GM12873 (cell line): ENCODE measurements at regions not wholly inside any gene's neighbourhood (a gene's known extent, or its start where the extent isn't known, plus 50 kb on each side); places are given as distances from the start of the nearest gene placed in this dataset.

Experiments used
- TF ChIP-seq, protein P1 (sequence below): IDR thresholded peaks from 2 replicates; pipeline ENCODE4 v1.5.1; 2012; ENCODE audit warnings: low read depth, mild to moderate bottlenecking, moderate library complexity, low read length, control low read depth; ENCODE audit not compliant: insufficient read depth; ENCODE audit errors: missing control alignments

DNA sequence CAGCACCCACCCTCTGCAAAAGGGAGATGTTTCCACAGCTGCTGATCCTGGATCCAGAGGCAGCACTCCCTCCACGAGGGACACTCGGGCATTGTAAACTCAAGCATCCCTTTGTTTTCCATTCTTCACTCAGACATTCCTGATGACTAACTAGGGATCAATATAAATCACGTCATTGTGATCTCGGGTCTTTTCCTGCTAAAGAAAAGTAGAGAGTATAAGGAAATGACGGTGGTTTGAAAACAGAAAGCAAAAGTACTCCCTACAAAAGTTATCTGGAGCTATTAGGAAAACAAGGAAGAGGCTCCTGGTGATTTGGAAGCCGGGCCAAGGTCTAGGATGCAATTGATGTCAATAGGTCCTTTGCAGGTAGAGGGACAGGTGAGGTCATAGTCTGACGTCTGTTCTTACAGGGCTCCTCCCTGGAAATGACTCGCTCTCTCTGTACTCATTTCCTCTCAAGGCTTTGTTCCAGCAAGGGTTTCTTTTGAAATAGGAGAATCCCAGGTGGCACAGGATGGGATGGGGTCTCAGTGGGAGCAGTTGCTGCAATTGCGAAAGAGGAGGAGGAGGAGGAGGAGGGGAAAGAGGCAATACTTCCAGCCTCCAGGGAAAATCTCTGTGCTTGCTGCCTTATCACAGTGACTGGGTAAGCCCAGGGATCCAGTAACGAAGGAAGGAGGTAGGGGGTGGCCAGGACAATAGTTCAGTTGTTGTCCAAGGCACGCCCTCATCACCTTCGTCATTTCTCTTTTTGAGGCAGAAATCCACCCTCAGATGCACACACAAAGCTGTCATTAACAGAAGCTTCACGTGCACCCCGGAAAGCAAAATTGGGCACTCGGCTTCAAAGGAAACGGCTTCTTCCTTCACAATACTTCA is 222.8 kb downstream of the LY86 start:
- TF ChIP-seq, protein P1, sequence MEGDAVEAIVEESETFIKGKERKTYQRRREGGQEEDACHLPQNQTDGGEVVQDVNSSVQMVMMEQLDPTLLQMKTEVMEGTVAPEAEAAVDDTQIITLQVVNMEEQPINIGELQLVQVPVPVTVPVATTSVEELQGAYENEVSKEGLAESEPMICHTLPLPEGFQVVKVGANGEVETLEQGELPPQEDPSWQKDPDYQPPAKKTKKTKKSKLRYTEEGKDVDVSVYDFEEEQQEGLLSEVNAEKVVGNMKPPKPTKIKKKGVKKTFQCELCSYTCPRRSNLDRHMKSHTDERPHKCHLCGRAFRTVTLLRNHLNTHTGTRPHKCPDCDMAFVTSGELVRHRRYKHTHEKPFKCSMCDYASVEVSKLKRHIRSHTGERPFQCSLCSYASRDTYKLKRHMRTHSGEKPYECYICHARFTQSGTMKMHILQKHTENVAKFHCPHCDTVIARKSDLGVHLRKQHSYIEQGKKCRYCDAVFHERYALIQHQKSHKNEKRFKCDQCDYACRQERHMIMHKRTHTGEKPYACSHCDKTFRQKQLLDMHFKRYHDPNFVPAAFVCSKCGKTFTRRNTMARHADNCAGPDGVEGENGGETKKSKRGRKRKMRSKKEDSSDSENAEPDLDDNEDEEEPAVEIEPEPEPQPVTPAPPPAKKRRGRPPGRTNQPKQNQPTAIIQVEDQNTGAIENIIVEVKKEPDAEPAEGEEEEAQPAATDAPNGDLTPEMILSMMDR = no peak

DNA sequence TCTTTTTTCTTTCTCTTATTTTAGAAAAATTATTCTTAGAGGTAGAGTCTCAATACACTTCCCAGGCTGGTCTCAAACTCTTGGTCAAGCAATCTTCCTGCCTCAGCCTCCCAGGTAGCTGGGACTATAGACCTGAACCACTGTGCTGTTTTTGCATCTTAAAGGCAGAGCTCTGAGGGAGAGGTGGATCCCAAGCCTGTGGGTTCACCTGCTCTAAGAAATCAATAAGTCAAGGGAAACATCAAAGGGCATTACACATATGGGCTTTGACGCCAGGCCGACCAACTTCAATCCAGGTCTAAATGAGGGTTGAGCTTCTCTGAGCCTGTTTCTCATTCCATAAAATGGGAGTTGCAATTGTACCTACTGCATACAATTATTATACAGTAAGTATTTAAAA is 223.9 kb downstream of the LY86 start:
- TF ChIP-seq, protein P1 = no peak

DNA sequence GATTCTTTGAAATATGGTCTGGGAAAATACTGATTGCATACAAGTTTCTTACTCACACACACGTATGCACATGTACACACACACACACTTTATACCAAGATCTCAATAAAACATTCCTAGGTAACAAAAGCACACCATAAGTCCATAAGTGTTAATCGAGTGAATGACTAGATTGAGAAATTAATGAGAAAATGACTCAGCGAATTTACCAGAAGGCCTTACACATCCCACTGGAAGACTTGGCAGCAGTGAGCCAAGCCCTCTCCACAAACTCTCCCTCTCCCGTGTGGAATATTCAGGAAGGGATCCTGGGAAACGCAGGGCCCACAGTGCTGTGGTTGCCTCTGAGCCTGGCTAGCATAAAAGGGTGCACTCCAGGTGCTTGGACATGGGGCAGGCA is 227.2 kb downstream of the LY86 start:
- TF ChIP-seq, protein P1 = no peak

DNA sequence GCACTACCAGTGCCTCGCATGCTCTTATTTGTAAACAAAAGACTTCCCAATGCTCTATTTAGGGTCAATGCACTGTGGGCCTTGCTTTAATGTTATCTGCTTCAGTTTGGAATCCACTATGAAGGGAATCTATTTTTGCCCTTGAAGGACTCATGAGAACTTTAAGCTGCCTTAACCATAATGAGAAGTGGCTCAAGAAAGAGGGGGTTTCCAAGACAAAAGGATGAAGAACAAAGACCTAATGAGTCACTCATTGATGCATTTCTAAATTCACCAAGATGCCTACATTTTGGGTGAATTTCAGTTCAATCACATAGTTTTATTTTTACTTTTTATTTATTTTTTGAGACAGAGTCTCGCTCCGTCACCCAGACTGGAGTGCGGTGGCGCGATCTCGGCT is 228.2 kb downstream of the LY86 start:
- TF ChIP-seq, protein P1 = no peak

DNA sequence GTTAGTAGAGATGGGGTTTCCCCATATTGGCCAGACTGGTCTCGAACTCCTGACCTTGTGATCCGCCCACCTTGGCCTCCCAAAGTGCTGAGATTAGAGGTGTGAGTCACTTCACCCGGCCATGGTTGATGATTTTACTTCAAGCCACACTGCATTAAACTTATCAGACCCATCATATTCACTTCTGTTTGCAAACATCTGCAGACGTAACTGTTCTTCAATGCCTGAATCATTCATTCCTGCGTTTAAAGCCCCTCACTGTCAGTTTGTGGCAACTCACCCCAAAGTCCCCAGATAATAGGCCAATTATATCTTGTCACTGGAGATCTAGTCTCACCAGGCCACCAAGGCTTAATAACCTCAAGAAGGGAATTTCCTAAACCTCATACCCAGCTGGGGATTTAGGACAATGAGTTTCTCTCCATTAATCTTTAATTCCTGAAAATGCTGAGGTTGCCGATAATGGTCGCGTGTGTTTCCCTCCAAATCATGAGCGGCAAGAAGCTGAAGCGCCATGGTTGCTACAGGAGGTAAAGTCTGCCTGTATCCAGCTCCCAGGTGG is 229.6 kb downstream of the LY86 start:
- TF ChIP-seq, protein P1 = no peak

DNA sequence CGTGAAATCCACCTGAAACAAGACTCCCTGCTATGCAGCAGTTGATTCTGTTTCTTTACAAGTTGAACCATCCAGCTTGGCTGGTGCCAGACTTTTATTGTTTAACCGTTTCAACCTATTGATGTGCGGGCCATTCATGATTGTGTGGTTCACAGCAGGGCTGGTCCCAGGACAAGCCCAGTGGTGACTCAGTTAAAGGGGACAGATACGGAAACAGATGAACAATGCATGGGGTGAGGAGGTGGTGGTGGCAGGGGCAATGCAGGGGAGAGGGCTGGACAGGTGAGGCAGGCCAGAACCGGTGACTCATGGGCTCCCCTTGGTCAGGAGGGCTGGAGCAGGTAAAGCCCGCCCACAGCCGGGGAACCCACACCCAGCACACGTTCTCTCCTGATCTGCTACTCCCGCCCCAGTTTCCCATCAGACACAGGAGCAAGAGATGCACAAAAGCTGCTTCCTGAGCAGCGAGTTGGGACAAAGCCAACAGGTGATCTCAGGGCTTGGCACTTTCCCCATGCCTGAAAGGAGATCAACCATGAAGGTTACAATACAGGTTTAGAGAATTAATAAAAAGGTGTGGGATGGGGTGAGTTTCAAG is 232.2 kb downstream of the LY86 start:
- TF ChIP-seq, protein P1 = no peak

DNA sequence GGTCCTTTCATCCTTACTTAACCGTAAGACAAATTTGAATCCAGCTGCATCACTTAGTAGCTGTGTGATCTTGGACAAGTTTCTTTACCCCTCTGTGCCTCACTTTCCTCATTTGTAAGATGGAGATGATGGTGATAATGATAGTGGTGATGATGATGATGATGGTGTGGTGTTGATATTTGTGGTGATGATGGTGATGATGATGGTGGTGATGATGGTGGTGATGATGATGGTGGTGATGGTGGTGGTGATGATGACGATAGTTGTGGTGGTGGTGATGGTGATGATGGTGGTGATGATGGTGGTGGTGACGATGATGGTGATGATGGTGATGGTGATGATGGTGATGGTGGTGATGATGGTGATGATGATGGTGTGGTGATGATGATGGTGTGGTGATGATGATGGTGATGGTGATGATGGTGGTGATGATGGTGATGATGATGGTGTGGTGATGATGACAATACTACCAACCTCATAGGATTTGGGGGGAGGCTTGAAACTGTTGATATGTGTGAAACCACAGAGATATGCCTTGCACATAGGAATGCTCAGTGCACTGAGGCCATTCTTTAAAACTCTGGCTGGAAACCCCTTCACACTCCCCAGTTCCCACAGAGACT is 233.2 kb downstream of the LY86 start:
- TF ChIP-seq, protein P1 = no peak
